HS-27A (cell line): ENCODE measurements at regions not wholly inside any gene's neighbourhood (a gene's known extent, or its start where the extent isn't known, plus 50 kb on each side); places are given as distances from the start of the nearest gene placed in this dataset.
A peak's percentile ranks its signal among the peaks of the same experiment; 100 is the strongest.
"Not testable (repeated sequence)": the region's sequence is repeated elsewhere in the genome, so short reads cannot be mapped to it uniquely, and the experiment has no call there.

ENCODE experiments used
- DNase-seq: peaks from one replicate; pipeline ENCODE4 v3.0.0-alpha.2; 2012; ENCODE audit warnings: low read depth, missing footprints

DNA sequence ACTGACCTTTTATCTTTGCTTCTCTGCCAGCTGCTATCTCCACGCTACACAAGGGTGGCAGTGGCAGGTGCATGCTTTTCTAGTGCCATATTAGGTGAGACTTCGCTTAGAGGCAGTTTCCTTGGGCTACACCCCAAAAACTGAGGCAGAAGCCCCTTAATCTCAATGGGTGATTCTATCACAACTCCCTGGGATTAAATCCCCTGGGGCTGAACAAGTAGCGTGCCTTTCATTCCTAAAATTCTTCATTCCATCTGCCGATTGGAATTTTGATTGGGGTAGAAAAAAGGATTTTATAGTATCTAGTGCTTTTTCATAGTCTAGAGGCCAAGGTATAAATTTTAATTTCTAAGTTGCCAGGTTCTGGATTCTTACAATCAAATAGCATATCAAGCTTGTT is 1040.5 kb upstream of the ACVR2A start:
- peak; percentile 55 for DNase-seq

DNA sequence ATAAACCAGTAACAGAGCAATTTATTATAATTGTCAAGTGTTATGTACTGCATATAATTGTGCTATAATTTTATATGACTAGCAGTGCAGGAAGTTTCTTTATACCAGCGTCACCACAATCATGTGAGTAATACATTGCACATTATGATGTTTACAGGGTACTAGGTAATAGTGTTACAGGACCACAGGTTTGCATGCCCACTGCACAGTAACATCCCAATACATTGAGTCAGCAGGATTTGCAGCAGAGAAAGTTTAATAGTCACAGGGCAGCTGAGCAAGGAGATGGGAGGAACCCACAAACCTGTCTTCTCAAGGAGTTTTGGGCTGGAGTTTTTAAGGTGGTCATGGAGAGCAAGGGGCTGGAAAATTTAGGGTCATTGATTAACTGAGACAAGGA is 1042.9 kb upstream of the ACVR2A start:
- DNase-seq = no peak

DNA sequence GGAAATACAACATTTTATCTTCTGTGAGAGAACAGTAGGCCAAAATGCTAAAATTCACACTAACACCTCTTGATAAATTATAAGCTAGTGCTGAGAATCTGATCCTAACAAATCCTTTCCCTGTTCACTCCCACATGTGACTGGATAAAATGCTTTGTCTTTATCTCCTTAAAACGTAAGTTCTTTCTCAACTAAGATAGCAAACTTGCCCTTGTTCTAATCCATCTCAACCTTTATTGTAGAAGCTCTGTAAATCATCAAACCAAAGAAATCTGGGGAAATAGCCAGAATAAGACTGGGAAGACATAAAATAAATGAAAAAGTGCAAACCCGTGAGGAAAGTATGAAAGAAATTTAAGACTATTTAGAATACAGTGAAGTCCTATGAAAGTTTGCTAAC is 1058.4 kb upstream of the ACVR2A start:
- DNase-seq = no peak

DNA sequence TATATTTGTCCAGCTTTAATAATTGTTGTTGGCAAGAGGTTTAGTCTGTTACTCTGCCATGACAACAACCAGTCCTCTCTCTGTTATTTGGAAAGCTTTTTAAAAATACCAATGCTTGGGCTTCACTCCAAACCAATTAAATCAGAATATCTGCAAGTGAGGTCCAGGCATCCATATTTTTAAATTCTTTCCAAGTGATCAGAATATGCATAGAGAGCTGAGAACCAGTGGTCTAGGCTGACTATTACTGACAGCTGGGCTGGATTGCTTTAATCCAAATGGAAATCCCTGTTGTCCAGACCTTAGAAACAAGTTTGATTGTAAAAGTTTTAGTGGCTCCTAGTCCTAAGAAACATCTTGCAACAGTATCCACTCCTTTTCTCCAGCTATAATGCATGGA is 1059.7 kb upstream of the ACVR2A start:
- no peak for DNase-seq

DNA sequence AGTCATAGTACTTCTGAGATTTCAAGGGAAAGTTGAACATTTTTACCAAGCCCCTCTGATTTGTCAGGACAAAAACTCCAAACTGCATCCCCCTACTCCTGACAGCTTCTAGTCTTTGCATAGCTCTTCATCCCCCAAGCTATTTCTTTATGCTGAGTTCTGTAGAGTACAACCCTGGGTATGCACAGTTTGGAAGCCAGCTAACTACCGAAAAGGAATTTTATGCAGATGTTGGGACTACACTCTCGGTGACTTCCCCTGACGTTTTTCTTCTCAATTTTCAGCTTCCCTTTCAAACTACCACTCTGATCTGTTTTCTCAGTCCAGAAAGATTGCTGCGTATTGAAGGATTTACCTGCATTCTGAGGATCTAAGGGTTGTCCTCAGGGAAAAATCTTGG is 1060.2 kb upstream of the ACVR2A start:
- DNase-seq = no peak

DNA sequence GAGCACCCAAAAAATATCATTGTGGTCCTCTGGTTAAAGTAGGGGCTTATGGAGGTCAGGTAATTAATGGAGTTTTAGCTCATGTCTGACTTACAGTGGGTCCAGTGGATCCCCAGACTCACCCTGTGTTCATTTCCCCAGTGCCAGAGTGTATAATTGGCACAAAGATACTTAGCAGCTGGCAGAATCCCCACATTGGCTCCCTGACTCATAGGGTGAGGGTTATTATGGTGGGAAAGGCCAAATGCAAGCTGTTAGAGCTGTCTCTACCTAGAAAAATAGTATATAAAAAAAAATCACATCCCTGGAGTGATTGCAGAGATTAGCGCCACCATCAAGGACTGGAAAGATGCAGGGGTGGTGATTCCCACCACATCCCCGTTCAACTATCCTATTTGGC is 1067.6 kb upstream of the ACVR2A start:
- no peak for DNase-seq

DNA sequence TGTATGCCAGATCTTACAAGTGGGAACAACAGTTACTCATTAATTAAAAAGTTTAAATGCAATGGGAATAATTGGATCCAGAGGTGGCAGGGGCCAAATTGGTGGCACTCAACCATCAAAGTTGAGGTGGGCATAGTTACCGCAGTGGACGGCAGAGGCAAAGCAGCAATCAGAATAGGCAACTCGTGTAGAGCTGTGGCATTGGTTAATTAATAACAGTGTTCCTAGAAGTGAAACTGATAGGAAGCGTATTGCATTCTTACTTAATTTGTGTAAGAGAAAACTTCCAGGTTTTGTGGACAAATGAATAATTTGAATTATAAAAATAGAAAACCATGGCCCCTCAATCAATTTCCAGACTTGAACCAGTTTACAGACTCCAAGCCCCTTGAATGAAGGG is 1068.2 kb upstream of the ACVR2A start:
- DNase-seq = no peak

DNA sequence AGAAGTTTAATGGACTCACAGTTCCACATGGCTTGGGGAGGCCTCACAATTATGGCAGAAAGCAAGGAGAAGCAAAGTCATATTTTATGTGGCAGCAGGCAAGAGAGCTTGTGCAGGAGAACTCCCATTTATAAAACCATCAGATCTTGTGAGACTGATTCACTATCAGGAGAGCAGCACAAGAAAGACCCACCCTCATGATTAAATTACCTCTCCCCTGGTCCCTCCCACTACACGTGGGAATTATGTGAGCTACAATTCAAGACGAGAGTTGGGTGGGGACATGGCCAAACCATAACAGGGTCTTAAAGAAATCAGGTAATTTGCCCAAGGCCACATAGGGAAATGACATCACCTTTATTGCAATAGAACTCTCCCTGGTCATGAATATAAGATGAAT is 1073.3 kb upstream of the ACVR2A start:
- no peak for DNase-seq

DNA sequence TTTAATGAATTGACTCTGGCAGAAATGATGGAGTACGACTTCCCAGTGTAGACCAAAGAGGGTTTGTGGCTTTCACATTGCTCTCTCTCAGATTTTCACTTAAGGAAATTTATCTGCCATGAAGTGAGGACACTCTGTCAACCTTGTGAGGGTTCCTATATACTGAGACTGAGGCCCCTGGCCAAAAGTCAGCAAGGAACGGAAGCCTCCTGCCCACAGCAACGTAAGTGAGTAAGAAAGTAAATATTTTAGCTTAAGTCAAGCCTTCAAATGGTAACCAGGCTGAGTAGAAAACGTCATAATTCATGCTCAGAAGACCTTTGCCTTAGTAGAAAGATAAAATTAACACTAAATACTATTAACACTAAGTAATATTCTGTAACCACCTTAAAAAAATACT is 1080.5 kb upstream of the ACVR2A start:
- DNase-seq = peak; percentile 17

DNA sequence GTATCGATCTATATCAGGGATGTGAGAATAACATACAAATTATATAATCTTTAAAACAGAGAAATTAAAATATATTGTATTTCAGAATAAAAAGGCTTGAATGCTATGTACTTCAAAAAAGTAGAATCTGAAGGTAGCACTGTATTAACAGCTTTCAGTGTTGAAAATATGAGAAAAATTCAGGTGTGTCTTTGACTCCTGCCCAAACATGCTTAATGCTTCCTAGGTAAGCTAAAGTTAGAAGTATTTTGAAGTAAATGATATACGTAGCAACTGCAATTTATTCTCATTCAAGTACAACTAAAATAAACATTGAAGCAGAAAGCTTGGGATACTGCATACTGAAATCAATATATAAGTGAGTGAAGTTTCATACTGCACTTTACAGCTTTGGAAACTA is 1082.0 kb upstream of the ACVR2A start:
- DNase-seq = no peak

DNA sequence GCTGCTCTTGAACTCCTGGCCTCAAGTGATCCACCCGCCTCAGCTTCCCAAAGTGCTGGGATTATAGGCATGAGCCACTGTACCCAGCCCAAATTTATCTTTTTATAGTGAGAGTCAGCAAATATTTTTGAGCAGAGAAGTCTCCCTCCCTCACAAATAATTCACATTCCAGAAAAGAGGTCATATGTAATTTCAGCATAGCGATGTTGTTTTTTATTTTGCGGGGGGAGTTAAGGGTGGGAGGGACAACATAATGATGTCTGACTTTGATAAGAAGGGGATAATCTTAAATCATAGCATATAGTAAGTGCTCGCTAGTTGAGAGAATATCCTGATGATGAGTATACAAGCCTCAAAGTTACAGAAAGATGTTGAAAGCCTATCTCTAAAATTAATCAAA is 1090.2 kb upstream of the ACVR2A start:
- no peak for DNase-seq

DNA sequence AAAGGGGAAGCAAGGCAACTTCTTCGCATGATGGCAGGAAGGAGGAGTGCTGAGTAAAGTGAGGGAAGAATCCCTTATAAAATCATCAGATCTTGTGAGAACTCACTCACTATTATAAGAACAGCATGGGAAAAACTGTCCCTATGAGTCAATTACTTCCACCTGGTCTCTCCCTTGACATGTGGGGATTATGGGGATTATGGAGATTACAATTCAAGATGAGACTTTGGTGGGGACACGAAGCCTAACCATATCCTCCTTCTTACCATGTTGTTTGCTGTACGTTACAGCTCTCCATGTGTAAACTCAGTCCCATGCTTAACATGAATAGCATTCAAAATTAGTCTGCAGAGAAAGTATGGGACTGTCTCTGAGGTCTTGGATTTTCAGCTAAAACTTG is 1096.8 kb upstream of the ACVR2A start:
- DNase-seq = no peak

DNA sequence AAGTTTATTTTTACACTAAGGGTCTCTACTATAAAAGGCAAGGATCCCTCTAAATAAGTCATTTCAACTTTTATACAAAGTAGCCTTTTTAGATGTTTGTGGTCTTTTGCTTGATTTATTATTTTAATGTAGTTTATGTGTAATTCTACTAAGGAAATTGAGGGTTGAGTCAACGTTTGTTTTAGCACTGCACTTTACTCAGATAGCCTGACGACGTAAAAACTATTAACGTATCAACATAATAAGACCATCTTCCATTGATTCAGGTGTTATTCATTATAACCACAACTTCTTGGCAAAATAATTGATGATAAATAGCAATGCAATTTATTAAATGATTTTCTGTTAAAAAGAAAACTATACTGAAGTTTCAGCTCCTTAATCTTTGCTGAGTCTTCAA is 1103.6 kb upstream of the ACVR2A start:
- DNase-seq = no peak

DNA sequence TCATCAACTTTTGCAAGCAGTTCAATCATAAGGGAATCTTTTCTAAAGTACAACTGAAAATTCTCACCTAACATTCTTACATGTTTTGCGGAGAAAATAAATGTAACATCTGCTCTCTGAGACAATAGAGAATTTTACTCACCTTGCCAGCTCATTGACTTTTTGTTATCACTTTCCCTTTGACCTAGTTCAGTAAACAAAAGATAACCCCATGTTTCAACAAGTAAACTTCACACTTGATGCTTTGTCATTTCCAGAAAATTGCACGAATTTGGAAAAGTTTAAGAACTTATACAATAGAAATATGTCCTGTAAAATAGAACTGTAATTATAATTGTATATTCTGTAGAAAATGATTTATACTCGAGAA is 1110.0 kb upstream of the ACVR2A start:
- no peak for DNase-seq

DNA sequence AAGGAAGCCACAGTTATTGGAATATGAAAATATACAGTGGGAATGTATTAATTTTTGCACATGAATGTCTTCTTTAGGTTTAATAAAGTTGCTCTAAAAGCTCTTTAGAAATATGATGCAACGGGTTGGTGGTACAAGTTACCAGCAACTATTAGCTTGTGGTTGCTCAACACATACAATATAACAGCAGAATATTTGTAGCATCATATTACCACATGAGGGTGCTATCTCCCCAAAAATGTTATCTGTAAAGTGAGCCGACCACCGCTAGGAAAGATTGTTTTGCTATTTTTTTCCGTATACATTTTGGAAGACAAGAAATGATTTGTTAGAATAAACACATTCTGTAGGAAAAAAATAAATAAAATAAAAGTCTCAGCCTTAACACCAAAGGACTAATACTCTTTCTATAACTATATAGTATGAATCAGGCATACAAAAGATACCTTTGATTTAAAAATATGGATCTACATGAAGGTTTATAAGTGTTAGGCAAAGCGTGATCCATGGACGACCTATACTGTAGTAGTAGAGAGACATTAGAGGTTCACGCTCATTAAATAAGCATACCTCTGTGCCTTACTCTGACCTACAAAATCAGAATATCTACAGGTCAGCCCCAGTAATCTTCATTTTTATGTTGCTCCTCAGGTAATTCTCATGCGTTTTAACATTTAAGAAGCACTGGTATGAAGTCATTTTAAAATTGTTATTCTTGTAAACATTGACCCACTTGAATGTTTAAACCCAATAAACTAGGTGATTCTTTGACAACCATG is 1110.6 kb upstream of the ACVR2A start:
- DNase-seq = peak; percentile 27

DNA sequence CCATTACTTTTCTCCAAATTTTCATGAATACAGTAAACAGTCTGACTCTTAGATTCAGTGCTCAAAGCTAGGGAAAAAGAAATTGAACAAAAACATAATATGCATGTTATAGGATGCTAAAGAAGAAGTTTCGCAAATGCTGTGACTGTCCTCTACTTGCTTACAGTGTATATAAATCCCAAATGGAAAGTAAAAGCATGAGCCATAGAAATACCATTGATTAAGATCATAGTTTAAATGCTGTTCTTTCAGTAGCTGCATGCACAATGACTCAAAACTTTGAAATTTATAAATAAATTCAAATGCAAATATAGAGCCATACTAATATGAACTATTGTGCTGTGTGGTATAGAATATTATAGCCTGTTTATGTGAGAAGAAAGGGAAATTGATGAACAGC is 1113.9 kb upstream of the ACVR2A start:
- no peak for DNase-seq

DNA sequence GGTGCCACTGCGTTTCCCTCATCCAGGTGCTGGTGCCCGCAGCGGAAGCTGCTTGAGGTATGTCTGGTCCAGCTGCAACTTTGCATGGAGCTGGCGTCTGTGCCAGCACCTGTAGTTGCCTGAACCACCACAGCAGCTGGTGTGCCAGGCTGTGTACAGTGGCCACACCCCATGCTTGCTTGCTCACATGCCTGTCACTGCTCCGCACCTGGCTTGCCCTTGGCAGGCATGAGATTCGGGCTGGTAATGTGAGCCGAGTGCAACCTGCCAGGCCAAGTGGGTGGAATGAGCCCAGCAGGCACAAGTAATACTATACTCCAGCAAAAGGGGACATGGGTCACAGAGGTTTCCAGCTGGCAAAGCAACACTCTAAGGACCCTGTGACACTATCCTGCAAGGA is 1123.3 kb upstream of the ACVR2A start:
- DNase-seq = no peak

DNA sequence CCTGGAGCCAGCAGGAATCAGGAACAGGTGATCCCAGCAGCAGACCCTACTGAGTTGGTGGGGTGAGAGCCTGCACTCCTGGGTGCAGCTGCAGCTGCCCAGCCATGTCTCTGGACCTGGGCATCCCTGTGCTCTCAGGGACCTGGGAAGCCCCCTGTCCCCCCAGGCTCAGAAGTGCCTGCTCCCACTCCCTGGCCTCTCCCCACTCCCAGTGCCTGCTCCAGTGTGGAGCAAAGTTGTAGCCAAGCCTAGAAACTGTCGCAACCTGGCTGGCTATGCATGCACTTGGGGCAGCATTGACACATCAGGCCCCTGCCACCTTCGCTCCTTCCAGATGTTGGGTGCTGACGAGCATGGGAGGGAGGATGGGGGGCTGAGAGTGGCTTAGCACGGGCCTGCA is 1124.7 kb upstream of the ACVR2A start:
- DNase-seq = no peak

DNA sequence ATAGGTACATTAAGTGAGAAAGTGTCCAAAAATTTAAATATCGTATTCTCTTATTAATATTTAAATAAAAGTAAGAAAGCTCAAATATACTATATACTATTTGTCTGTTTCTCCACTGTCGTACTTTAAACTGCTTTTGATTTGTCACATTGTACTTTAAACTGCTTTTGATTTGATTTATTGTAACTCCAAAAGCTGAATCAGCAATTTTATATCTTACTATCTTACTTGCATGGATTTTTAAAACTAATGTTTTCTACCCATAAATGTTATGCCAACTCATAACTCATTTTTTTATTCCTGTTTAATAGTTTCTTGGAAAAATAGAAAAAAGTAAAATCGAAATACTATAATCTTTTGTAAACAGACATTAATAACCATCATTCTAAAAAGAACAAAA is 1128.2 kb upstream of the ACVR2A start:
- no peak for DNase-seq

DNA sequence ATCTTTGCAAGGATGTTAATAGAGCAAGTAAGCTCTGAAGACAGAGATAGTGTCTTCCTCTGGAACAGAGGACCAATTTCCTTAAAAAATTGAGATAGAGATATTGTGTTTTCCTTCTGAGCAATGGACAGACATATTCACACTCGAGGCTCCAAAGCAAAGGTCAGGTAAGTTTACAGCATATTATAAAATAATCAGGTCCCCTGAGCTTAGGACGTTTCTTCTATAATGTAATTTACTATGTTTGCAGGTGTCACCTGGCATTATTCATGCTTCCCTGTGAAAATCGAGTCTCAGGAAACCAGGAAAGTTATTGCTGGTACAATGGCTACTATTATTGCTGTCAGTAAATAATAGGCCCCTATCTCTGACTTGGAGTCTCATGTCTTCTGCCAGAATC is 1135.8 kb upstream of the ACVR2A start:
- DNase-seq = no peak

DNA sequence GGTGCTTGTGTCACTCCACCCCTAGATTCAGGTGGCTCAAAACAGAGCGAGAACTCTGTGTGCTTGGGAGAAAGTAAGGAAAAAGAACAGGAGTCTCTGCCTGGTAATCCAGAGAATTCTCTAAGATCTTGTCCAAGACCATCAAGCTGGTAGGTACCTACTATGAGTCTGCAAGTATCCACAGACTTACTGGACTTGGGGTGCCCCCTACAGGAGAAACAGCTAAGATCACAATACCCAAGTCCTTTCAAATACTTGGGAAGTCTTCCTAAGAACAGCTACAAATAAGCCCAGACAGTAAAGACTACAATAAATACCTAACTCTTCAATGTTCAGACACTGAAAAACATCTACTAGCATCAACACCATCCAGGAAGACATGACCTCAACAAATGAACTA is 1143.6 kb upstream of the ACVR2A start:
- peak; percentile 9 for DNase-seq

DNA sequence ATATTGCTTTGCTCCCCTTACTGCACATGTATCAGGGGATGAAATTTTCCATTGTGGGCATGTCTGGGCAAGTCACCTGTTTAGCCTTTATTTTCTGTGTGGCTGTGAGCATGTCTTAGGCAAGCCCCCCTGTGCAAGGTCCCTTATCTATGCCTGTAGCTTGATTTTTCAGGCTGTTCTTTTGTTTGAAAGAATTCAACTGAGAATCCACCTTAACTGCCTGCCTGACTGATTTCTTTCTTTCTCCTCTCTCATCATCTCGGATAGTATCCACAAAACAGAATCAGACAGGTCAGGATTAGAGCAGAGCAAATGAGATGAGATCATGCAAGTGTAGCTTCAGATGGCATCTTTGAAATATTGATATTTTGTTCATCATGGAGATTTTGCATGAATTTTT is 1147.5 kb upstream of the ACVR2A start:
- DNase-seq = no peak

DNA sequence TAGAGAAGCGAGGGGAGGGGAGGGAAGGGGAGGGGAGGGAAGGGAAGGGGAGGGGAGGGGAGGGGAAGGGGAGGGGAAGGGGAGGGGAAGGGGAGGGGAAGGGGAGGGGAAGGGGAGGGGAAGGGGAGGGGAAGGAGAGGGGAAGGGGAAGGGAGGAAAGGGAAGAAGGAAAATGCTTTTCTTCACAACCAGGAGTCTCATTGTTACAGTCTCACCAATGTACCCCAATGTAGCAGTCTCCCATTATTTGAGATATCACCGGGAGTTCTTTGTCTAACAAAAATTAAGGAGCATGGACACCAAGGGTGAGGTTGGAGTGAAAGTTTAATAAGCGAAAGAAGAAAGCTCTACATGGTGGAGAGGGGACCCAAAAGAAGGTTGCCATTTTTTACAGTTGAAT is 1148.0 kb upstream of the ACVR2A start:
- DNase-seq = not testable (repeated sequence)

DNA sequence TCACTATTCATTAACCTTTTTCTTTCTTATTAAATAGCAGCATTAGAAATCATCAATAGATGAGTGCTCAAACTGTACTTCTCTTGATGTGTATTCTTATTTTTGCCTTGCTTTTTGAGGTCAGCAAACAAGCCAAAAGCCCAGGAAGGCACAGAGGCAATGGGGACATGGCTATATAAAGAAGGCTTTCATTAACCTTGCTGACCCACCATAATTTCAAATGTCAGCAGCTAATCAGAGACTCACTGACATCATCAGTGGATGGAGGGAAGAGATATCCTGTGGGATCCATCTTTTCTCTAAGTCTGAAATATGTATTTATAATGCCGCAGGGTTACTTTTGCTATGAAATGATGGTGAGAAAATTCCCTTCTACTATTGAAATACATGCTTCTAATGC is 1162.8 kb upstream of the ACVR2A start:
- no peak for DNase-seq

DNA sequence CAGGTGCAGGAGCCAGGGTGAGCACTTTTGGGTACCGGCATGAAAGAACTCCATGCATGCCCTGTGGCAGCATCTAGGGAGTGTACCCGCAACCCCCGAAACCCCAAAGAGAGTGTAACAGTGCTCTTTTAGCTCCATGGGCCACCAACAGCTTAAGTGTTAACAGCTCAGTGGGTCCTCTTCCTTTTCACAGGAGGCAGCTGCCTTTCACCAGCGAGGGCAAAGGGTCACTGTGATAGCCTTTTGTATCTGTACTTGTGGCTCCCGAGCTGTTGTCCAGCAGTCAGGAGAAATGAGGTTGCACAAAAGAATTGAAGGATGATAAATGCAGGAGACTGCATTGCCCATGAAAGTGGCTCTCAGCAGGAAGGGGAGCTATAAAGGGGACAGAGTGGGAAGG is 1166.3 kb upstream of the ACVR2A start:
- DNase-seq = no peak
